D721Med (cell line): ENCODE measurements at regions not wholly inside any gene's neighbourhood (a gene's known extent, or its start where the extent isn't known, plus 50 kb on each side); places are given as distances from the start of the nearest gene placed in this dataset.
"Not testable (repeated sequence)": the region's sequence is repeated elsewhere in the genome, so short reads cannot be mapped to it uniquely, and the experiment has no call there.

Source experiments
- DNase-seq: peaks from one replicate; pipeline ENCODE4 v3.0.0; 2011; ENCODE audit warnings: low spot score; ENCODE audit not compliant: insufficient read length
- FAIRE-seq: peaks from 2 replicates; lab custom pipeline; 2011; peaks lifted over from hg19 to GRCh38; lab: Jason Lieb, UNC
- CTCF ChIP-seq: IDR thresholded peaks from 2 replicates; pipeline ENCODE4 v1.5.1; 2012; ENCODE audit warnings: mild to moderate bottlenecking, control low read depth; ENCODE audit not compliant: insufficient read depth; ENCODE audit errors: missing control alignments

- FAIRE-seq = no peak
Measured at GRCh38 chr6:86453232-86453631, 484.1 kb upstream of the HTR1E start.

GRCh38 chr6:86448398-86448797, 488.9 kb upstream of the HTR1E start:
- no peak for TF ChIP-seq CTCF
- no peak for DNase-seq
- no peak for FAIRE-seq

More at GRCh38 chr6:86453232-86453631, 484.1 kb upstream of the HTR1E start:
- TF ChIP-seq CTCF = no peak
- DNase-seq = no peak

DNA sequence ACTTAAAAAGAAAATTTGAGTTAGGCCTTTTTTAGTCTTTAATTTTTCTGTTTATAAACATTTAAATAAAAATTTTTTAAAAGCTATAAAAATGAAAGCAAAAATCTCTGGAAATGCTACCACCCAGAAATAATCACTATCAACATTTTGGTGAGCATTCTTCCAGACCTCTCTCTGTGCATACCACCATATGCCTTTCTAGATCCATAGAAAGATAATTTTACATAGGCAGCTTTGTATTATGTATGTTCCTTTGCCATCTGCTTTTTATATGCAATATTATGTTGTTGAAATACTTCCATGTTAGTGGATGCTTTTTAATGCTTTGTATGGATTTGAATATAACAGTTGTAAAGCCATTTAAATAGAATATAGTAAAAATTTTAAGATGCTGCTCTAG, 496.7 kb upstream of the HTR1E start:
- no peak for DNase-seq
- no peak for TF ChIP-seq CTCF
- no peak for FAIRE-seq

DNA sequence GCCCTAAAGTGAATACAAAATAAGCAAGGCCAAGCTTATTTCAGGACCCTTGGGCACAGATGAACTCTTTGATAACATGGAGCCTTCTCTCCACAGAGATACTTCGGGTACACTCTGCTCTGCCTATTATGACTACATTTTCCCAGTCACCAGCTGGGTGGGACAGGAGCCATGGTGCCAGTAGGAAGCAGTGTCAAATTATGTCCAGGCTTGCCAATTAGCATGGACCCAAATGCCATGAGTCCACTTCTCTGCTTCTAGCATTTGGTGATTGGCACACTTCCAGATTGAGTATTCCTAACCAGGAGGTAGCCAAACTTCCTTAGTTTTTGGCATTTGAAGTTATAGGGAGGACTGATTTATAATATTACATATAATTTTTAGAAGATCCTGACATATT, 513.8 kb upstream of the HTR1E start:
- no peak for TF ChIP-seq CTCF
- FAIRE-seq = no peak
- DNase-seq = no peak

DNA sequence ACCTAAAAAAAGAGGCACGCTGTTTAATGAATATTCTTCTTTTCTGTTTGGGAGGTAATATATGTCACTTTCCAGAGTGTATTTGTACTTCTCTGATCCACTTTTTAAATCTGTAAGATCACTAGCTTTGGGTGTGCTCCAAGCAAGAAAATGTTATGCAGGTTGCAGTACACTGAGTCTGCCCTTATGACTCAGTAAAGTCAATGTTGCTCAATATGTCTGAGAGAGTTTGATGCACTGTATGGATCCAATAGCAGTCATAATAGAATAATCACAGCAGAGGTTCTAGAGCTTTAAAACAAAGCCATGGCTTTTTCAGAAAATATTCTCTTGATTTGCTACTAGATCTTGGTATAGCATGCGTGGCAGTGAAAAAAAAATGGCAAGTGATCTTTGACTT, 525.3 kb upstream of the HTR1E start:
- no peak for TF ChIP-seq CTCF
- FAIRE-seq (no peak), DNase-seq (no peak)

- DNase-seq = no peak
- no peak for FAIRE-seq
- TF ChIP-seq CTCF = no peak
Measured at GRCh38 chr6:86407128-86407527, 530.2 kb upstream of the HTR1E start.

GRCh38 chr6:86392850-86393249, 544.5 kb upstream of the HTR1E start:
- DNase-seq, FAIRE-seq: not testable (repeated sequence)

DNA sequence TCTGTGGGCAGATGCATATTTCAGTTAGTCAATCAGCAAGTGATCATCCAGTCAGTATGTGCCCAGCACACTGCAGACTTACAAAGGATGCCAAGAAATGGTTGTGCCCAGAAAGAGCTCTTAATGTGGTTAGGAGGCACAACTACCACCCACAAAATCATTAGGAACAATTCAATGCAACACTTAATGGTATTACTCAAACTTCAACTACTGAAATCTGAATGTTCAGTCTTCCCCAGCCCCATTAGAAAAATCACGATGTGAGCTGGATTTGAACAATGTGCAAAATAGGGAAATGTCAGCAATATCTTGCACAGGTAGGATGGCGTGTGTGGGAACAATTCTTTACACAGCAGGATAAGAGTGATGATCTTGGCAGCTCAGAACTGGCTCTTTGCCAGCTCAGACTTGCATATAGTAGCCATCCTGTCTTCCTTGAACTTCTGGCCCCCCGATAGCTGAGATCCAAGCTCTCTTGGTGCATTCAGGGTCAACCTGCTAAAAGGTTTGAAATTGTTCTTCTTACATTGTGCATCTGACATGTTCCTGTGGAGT, 556.7 kb upstream of the HTR1E start:
- DNase-seq (no peak), FAIRE-seq (no peak)
- TF ChIP-seq CTCF = no peak
